ENCODE measurements at regions not wholly inside any gene's neighbourhood (a gene's known extent, or its start where the extent isn't known, plus 50 kb on each side); places are given as distances from the start of the nearest gene placed in this dataset.

DNA sequence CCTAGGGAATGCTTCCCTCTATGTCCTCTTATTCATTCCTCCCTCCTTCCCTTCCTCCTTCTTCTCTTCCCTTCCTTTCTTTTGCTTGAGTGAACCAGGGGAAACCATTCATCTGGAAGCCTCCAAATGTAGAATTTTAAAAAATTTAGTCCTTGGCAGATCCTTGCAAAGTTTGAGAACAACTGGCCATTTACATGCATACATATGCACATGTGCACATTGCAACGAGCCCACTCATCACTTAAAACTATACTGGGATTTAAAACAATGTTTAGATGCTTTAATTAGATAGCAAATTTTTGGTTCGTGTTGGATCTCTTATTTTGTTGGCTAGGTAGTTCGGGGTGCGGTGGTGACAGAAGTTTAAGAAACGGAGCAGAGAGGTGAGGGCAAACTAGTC is 68.0 kb upstream of the HMGA2 start:
- H3K9me3 ChIP-seq: no peaks in the 10 kb centered on the region
- H3K27me3 ChIP-seq: no peaks in the 10 kb centered on the region
- intact Hi-C loops (cut with DNase I; ENCODE audit: low total_unique reads): no loop called here
- no peaks in the 10 kb centered on the region for H3K4me1 ChIP-seq
- H3K36me3 ChIP-seq: no peaks in the 10 kb centered on the region
- no peak overlapping the region for H3K4me3 ChIP-seq
- TF ChIP-seq, protein P1, sequence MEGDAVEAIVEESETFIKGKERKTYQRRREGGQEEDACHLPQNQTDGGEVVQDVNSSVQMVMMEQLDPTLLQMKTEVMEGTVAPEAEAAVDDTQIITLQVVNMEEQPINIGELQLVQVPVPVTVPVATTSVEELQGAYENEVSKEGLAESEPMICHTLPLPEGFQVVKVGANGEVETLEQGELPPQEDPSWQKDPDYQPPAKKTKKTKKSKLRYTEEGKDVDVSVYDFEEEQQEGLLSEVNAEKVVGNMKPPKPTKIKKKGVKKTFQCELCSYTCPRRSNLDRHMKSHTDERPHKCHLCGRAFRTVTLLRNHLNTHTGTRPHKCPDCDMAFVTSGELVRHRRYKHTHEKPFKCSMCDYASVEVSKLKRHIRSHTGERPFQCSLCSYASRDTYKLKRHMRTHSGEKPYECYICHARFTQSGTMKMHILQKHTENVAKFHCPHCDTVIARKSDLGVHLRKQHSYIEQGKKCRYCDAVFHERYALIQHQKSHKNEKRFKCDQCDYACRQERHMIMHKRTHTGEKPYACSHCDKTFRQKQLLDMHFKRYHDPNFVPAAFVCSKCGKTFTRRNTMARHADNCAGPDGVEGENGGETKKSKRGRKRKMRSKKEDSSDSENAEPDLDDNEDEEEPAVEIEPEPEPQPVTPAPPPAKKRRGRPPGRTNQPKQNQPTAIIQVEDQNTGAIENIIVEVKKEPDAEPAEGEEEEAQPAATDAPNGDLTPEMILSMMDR (IDR thresholded peaks at IDR 0.05): no peak
- TF ChIP-seq POLR2A (IDR thresholded peaks at IDR 0.05): no peak
- DNase-seq: no peak
- H3K27ac ChIP-seq: no peak overlapping the region

DNA sequence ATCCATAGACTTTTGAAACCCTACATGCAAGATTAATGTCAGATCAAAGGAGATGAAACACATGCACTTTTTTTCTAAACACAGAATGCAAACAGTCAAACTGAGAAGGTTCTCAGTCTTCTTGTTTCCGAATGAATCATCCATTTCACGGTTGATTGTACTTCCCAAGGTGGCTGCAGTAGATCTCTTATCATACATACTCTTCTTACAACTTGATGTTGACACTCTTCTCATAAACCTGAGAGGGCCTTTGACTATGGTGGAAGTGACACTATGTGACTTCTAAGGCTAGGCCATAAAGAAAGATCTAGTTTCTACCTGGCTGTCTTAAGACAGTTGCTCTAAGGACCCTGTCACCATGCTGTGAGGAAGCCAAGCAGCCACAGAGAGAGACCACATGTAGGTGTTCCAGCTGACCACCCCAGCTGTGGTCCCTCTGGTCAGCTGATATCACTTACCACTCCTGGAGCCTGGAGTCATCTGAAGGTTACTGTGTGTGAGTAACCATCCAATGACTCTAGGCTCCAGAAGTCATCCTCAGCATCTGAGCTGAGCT is 67.2 kb upstream of the HMGA2 start:
- no peak overlapping the region for H3K27ac ChIP-seq
- no peaks in the 10 kb centered on the region for H3K4me1 ChIP-seq
- H3K36me3 ChIP-seq: no peaks in the 10 kb centered on the region
- no peak for DNase-seq
- no peaks in the 10 kb centered on the region for H3K27me3 ChIP-seq
- H3K9me3 ChIP-seq: no peaks in the 10 kb centered on the region
- TF ChIP-seq, protein P1 (IDR thresholded peaks at IDR 0.05): no peak
- TF ChIP-seq POLR2A (IDR thresholded peaks at IDR 0.05): no peak
- intact Hi-C loops (cut with DNase I; ENCODE audit: low total_unique reads): no loop called here
- no peak overlapping the region for H3K4me3 ChIP-seq

DNA sequence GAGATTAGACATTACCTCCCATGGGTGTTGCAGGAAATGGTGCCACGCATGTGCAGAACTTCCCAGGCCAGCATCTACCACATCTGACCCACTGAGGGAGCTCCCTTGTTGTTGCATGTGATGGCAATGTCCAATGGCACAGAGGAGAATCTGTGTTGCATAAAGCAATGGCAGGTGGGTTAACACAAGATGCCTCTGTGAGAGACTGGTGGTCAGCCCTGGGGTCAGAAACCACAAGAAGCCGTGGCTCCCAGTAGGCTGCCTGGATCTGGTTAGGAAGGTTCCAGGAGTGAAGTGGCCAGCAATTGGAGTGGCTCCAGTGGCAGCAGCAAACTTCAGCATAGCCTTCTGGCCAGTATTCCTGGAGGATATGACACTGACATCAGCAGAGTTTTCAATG is 65.9 kb upstream of the HMGA2 start:
- DNase-seq: no peak

DNA sequence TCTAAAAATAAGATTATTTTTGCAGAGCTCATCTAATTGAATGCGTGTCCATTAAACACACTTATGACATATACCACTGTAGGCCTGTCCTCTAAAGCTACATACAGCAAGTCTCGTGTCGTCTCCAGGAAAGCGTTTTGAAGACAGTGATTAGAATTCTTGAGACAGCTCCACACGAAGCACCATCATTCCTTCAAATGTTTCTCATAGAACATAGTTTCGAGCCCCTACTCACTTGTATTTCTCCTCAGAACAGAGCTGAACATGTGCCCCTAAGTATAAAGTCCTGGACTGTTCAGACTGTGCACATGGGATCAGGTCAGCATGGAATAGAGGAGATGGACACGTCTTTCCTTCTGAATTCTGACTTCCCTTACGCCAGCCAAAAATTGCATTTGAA is 64.5 kb upstream of the HMGA2 start:
- Histone ChIP-seq H3K9me3 (no peaks in the 10 kb centered on the region), H3K36me3 (no peaks in the 10 kb centered on the region), H3K27me3 (no peaks in the 10 kb centered on the region), H3K27ac (no peak overlapping the region), H3K4me1 (no peaks in the 10 kb centered on the region), H3K4me3 (no peak overlapping the region)
- intact Hi-C loops (cut with DNase I; ENCODE audit: low total_unique reads): no loop called here
- TF ChIP-seq POLR2A (IDR thresholded peaks at IDR 0.05): no peak
- TF ChIP-seq, protein P1 (IDR thresholded peaks at IDR 0.05): no peak
- no peak for DNase-seq

More for the DNA sequence above, 65.9 kb upstream of the HMGA2 start:
- no peaks in the 10 kb centered on the region for H3K4me1 ChIP-seq
- no peaks in the 10 kb centered on the region for H3K36me3 ChIP-seq
- TF ChIP-seq, protein P1 (IDR thresholded peaks at IDR 0.05): no peak
- TF ChIP-seq POLR2A (IDR thresholded peaks at IDR 0.05): no peak
- H3K4me3 ChIP-seq: no peak overlapping the region
- H3K9me3 ChIP-seq: no peaks in the 10 kb centered on the region
- H3K27me3 ChIP-seq: no peaks in the 10 kb centered on the region
- intact Hi-C loops (cut with DNase I; ENCODE audit: low total_unique reads): no loop called here
- H3K27ac ChIP-seq: no peak overlapping the region

DNA sequence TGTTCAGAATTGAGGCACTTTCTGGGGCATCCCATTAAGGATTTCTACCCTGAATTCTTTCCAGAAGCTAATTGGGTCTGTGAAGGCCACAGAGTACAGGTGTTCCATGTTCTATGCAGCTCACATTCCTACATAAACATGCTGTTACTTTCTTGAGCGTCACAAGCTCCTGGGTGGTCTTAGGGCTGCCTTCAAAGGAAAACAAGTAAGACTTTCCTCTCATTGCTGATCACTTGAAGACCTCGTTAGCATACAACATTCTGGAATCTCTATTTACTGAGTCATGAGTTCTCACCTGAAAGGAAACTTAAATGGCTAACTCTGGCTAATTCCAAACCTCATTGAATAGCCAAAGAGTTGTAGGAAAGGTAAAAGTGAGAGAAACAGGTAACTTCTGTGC is 63.0 kb upstream of the HMGA2 start:
- no peaks in the 10 kb centered on the region for H3K9me3 ChIP-seq
- H3K4me1 ChIP-seq: no peaks in the 10 kb centered on the region
- no peak overlapping the region for H3K27ac ChIP-seq
- DNase-seq: no peak
- no peaks in the 10 kb centered on the region for H3K27me3 ChIP-seq
- intact Hi-C loops (cut with DNase I; ENCODE audit: low total_unique reads): no loop called here
- H3K36me3 ChIP-seq: no peaks in the 10 kb centered on the region
- no peak for TF ChIP-seq POLR2A (IDR thresholded peaks at IDR 0.05)
- H3K4me3 ChIP-seq: no peak overlapping the region

DNA sequence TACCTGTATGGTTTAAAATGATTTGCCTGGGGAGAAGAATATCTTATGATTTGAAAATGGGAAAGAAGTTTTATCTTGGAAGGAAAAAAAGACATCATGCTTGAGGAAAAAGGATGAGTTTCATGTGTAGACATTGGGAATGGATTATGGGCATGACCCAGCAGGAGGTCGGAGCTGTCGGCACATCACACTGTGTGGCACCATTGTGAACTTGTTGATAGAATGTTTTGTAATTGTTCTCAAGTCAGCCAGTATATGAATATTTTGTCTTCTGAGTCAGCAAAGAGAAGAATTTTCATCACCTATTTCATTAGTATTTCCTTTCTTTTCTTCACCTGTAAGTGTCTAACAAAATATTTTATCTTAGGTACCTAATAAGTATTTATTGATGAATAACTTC is 60.0 kb upstream of the HMGA2 start:
- DNase-seq: no peak
- H3K27me3 ChIP-seq: no peaks in the 10 kb centered on the region
- H3K9me3 ChIP-seq: no peaks in the 10 kb centered on the region
- H3K27ac ChIP-seq: no peak overlapping the region
- intact Hi-C loops (cut with DNase I; ENCODE audit: low total_unique reads): no loop called here
- H3K4me1 ChIP-seq: no peaks in the 10 kb centered on the region
- TF ChIP-seq, protein P1 (IDR thresholded peaks at IDR 0.05): no peak
- no peak for TF ChIP-seq POLR2A (IDR thresholded peaks at IDR 0.05)
- no peak overlapping the region for H3K4me3 ChIP-seq
- H3K36me3 ChIP-seq: no peaks in the 10 kb centered on the region

All from uterus (tissue), 3 donors.